NB4 (cell line): ENCODE measurements at regions not wholly inside any gene's neighbourhood (a gene's known extent, or its start where the extent isn't known, plus 50 kb on each side); places are given as distances from the start of the nearest gene placed in this dataset.

Experiments used
- MYC ChIP-seq: IDR thresholded peaks from 2 replicates; pipeline ENCODE4 v1.6.1; 2011; ENCODE audit warnings: low read depth, low read length
- POLR2A ChIP-seq: IDR thresholded peaks from 2 replicates; pipeline ENCODE4 v1.6.1; 2011; ENCODE audit warnings: mild to moderate bottlenecking; ENCODE audit not compliant: insufficient read length; ENCODE audit errors: extremely low read depth
- TF ChIP-seq, protein P1 (sequence below): IDR thresholded peaks from one replicate; pipeline ENCODE4 v1.5.1; 2012; ENCODE audit warnings: low read depth, low read length
- TF ChIP-seq, protein P2 (sequence below): IDR thresholded peaks from 2 replicates; pipeline ENCODE4 v1.6.1; 2011; ENCODE audit warnings: low read depth, low read length

DNA sequence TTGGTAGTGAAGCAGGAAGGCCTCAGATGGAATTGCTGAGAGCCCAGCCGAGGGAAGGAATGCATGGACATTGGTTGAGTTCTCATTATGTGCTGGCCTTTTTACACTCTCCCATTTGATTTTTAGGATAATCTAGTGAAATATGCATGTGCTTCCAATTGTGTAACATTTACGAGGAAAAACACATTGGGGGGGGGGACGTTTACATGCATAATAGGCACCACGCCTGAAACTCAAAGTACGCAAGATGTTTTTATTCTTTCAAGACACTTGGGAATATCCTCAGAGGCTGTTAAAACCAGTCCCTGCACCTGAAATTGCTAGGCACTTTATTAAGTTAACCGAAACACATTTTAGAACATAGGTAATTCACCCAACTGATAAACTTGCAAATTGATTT, 118.5 kb upstream of the CDH4 start:
- TF ChIP-seq, protein P1, sequence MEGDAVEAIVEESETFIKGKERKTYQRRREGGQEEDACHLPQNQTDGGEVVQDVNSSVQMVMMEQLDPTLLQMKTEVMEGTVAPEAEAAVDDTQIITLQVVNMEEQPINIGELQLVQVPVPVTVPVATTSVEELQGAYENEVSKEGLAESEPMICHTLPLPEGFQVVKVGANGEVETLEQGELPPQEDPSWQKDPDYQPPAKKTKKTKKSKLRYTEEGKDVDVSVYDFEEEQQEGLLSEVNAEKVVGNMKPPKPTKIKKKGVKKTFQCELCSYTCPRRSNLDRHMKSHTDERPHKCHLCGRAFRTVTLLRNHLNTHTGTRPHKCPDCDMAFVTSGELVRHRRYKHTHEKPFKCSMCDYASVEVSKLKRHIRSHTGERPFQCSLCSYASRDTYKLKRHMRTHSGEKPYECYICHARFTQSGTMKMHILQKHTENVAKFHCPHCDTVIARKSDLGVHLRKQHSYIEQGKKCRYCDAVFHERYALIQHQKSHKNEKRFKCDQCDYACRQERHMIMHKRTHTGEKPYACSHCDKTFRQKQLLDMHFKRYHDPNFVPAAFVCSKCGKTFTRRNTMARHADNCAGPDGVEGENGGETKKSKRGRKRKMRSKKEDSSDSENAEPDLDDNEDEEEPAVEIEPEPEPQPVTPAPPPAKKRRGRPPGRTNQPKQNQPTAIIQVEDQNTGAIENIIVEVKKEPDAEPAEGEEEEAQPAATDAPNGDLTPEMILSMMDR: no peak
- no peak for TF ChIP-seq POLR2A
- no peak for TF ChIP-seq MYC
- TF ChIP-seq, protein P2, sequence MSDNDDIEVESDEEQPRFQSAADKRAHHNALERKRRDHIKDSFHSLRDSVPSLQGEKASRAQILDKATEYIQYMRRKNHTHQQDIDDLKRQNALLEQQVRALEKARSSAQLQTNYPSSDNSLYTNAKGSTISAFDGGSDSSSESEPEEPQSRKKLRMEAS: no peak
